CD4-positive, alpha-beta T cell treated with Interleukin-4 for 4 hours (primary cell): ENCODE measurements at regions not wholly inside any gene's neighbourhood (a gene's known extent, or its start where the extent isn't known, plus 50 kb on each side); places are given as distances from the start of the nearest gene placed in this dataset.
"Not testable (repeated sequence)": the region's sequence is repeated elsewhere in the genome, so short reads cannot be mapped to it uniquely, and the experiment has no call there.

ENCODE experiments used
- DNase-seq: peaks from one replicate; pipeline ENCODE4 v3.0.0-alpha.2; 2020

GRCh38 chr5:108524564-108524963 is 142.7 kb upstream of the FBXL17 start:
- DNase-seq = no peak

GRCh38 chr5:108523360-108523759 is 141.5 kb upstream of the FBXL17 start:
- DNase-seq = no peak

- DNase-seq = peak; percentile 44
Observed at GRCh38 chr5:108521841-108522506, 140.1 kb upstream of the FBXL17 start.

- no peak for DNase-seq
Observed at GRCh38 chr5:108521011-108521700, 139.3 kb upstream of the FBXL17 start.

- no peak for DNase-seq
Observed at GRCh38 chr5:108516785-108517184, 134.9 kb upstream of the FBXL17 start.

- no peak for DNase-seq
Observed at GRCh38 chr5:108515517-108516105, 133.7 kb upstream of the FBXL17 start.

GRCh38 chr5:108508979-108509378 is 127.1 kb upstream of the FBXL17 start:
- no peak for DNase-seq

GRCh38 chr5:108507631-108508030 is 125.7 kb upstream of the FBXL17 start:
- no peak for DNase-seq

GRCh38 chr5:108505608-108506007 is 123.7 kb upstream of the FBXL17 start:
- DNase-seq = no peak

GRCh38 chr5:108504974-108505373 is 123.1 kb upstream of the FBXL17 start:
- DNase-seq = no peak

- DNase-seq = no peak
Observed at GRCh38 chr5:108503986-108504385, 122.1 kb upstream of the FBXL17 start.

GRCh38 chr5:108495615-108496014 is 113.7 kb upstream of the FBXL17 start:
- not testable (repeated sequence) for DNase-seq

- no peak for DNase-seq
Observed at GRCh38 chr5:108487951-108488350, 106.1 kb upstream of the FBXL17 start.

GRCh38 chr5:108484035-108484434 is 102.1 kb upstream of the FBXL17 start:
- DNase-seq = no peak

- DNase-seq = no peak
Observed at GRCh38 chr5:108481355-108481931, 99.5 kb upstream of the FBXL17 start.

GRCh38 chr5:108472237-108472636 is 90.3 kb upstream of the FBXL17 start:
- DNase-seq = no peak

- DNase-seq = no peak
Observed at GRCh38 chr5:108467563-108467962, 85.7 kb upstream of the FBXL17 start.

- no peak for DNase-seq
Observed at GRCh38 chr5:108461628-108462367, 79.9 kb upstream of the FBXL17 start.

GRCh38 chr5:108459769-108460168 is 77.9 kb upstream of the FBXL17 start:
- no peak for DNase-seq

- no peak for DNase-seq
Observed at GRCh38 chr5:108451269-108451668, 69.4 kb upstream of the FBXL17 start.

GRCh38 chr5:108444130-108444529 is 62.2 kb upstream of the FBXL17 start:
- not testable (repeated sequence) for DNase-seq

- DNase-seq = not testable (repeated sequence)
Observed at GRCh38 chr5:108442063-108442651, 60.3 kb upstream of the FBXL17 start.

- no peak for DNase-seq
Observed at GRCh38 chr5:108437425-108437824, 55.5 kb upstream of the FBXL17 start.
